ENCODE measurements at regions not wholly inside any gene's neighbourhood (a gene's known extent, or its start where the extent isn't known, plus 50 kb on each side); places are given as distances from the start of the nearest gene placed in this dataset.

GRCh38 chr2:71850306-71850801, 297.3 kb downstream of the CYP26B1 start:
- Histone ChIP-seq H3K4me2 (no peak overlapping the region), H3K9me2 (ENCODE audit: insufficient read depth) (no peaks in the 10 kb centered on the region), H3K36me3 (ENCODE audit: insufficient read depth) (no peaks in the 10 kb centered on the region), H2AFZ (no peak overlapping the region), H3K27me3 (ENCODE audit: insufficient read depth) (no peaks in the 10 kb centered on the region), H3K4me1 (ENCODE audit: insufficient read depth) (no peaks in the 10 kb centered on the region), H3F3A (replicated peaks; ENCODE audit: low read depth) (no peaks in the 10 kb centered on the region), H3K4me3 (no peak overlapping the region), H3K79me2 (replicated peaks; ENCODE audit: insufficient read depth) (no peaks in the 10 kb centered on the region), H3K27ac (ENCODE audit: low read depth) (no peak overlapping the region), H4K20me1 (replicated peaks; ENCODE audit: insufficient read depth) (no peaks in the 10 kb centered on the region)
- DNase-seq (ENCODE audit: low spot score) = no peak
- TF ChIP-seq JUNB (IDR thresholded peaks at IDR 0.05; ENCODE audit: unreplicated experiment) (no peak), NANOG (IDR thresholded peaks at IDR 0.05; ENCODE audit: borderline replicate concordance) (no peak), ETS1 (IDR thresholded peaks at IDR 0.05) (no peak), POLR2AphosphoS5 (IDR thresholded peaks at IDR 0.05; ENCODE audit: low read depth) (no peak), ZNF331 (CRISPR knock-in tag; IDR thresholded peaks at IDR 0.05; ENCODE audit: low read depth) (no peak), EZH2phosphoT487 (IDR thresholded peaks at IDR 0.05; ENCODE audit: unreplicated experiment) (no peak), EZH2 (IDR thresholded peaks at IDR 0.05; ENCODE audit: low read depth, unreplicated experiment) (no peak), ZNF462 (CRISPR knock-in tag; IDR thresholded peaks at IDR 0.05) (no peak), REST (IDR thresholded peaks at IDR 0.05; ENCODE audit: unreplicated experiment) (no peak)
- H3K36me3 Mint-ChIP-seq (ENCODE audit: low read depth) = no peaks in the 10 kb centered on the region
- no peak overlapping the region for H3K4me3 Mint-ChIP-seq
- no peak overlapping the region for H3K27ac Mint-ChIP-seq
- ATAC-seq = no peak
- H3K9me3 Mint-ChIP-seq = no peaks in the 10 kb centered on the region
- no peaks in the 10 kb centered on the region; the same call in 1 of the 3 replicates for H3K4me1 Mint-ChIP-seq
- peaks cover 2% of the 10 kb centered on the region for H3K27me3 Mint-ChIP-seq (ENCODE audit: insufficient read depth, low read depth, poor library complexity)
